ENCODE measurements at regions not wholly inside any gene's neighbourhood (a gene's known extent, or its start where the extent isn't known, plus 50 kb on each side); places are given as distances from the start of the nearest gene placed in this dataset.

GRCh38 chr14:54136894-54137613 lies 180.4 kb upstream of the BMP4 start:
- Histone ChIP-seq H3K9ac (no peak overlapping the region), H3K36me3 (replicated peaks in 1 of 2; ENCODE audit: control insufficient read depth in 1 of 2, insufficient read depth in 2 of 2, low read length in 1 of 2) (no peaks in the 10 kb centered on the region), H4K20me1 (ENCODE audit: insufficient read depth) (no peaks in the 10 kb centered on the region), H3K79me2 (ENCODE audit: insufficient read depth) (no peaks in the 10 kb centered on the region), H3K4me2 (no peak overlapping the region), H3K27me3 (ENCODE audit: insufficient read depth) (no peaks in the 10 kb centered on the region), H3K9me3 (no peaks in the 10 kb centered on the region), H3K4me3 (ENCODE audit: low read depth in 2 of 2, low read length in 1 of 2) (no peak overlapping the region), H2AFZ (ENCODE audit: low read depth) (no peak overlapping the region), H3K9me2 (no peaks in the 10 kb centered on the region), H3K27ac (ENCODE audit: low read depth in 2 of 2, low read length in 1 of 2) (no peak overlapping the region), H3K4me1 (ENCODE audit: control insufficient read depth in 1 of 2, insufficient read depth in 2 of 2, low read depth in 1 of 2, low read length in 1 of 2) (no peaks in the 10 kb centered on the region), H3F3A (replicated peaks; ENCODE audit: insufficient read depth) (no peaks in the 10 kb centered on the region)
- no peak for DNase-seq
- TF ChIP-seq CHD2 (IDR thresholded peaks at IDR 0.05; ENCODE audit: low read length, partially characterized antibody) (no peak), NFIC (IDR thresholded peaks at IDR 0.05; ENCODE audit: borderline replicate concordance) (no peak), TCF12 (IDR thresholded peaks at IDR 0.05) (no peak), EZH2phosphoT487 (IDR thresholded peaks at IDR 0.05; ENCODE audit: borderline replicate concordance, low read depth) (no peak), RAD21 (IDR thresholded peaks at IDR 0.05; ENCODE audit: low read length) (no peak), SMC3 (IDR thresholded peaks at IDR 0.05; ENCODE audit: low read depth, low read length) (no peak), ZBTB33 (IDR thresholded peaks at IDR 0.05; ENCODE audit: borderline replicate concordance, low read depth) (no peak), GABPA (IDR thresholded peaks at IDR 0.05; ENCODE audit: low read depth) (no peak), RXRA (IDR thresholded peaks at IDR 0.05; ENCODE audit: borderline replicate concordance, low read depth) (no peak), PBX3 (IDR thresholded peaks at IDR 0.05) (no peak), RFX5 (IDR thresholded peaks at IDR 0.05; ENCODE audit: low read length) (no peak), GATA2 (CRISPR knock-in tag; IDR thresholded peaks at IDR 0.05) (no peak), IRF3 (IDR thresholded peaks at IDR 0.05; ENCODE audit: low read depth, low read length) (no peak), NRF1 (IDR thresholded peaks at IDR 0.05; ENCODE audit: low read depth, low read length) (no peak)
- CTCF ChIA-PET = no interaction called here
- WGBS (ENCODE audit: low lambda C conversion rate) = 54% methylated on average over 6 of the region's 6 CpGs
- POLR2A ChIA-PET = no interaction called here

GRCh38 chr14:54137614-54137961 lies 181.0 kb upstream of the BMP4 start:
- H3K9ac ChIP-seq = no peak overlapping the region
- no peaks in the 10 kb centered on the region for H3K79me2 ChIP-seq (ENCODE audit: insufficient read depth)
- no peaks in the 10 kb centered on the region for H3K36me3 ChIP-seq (replicated peaks in 1 of 2; ENCODE audit: control insufficient read depth in 1 of 2, insufficient read depth in 2 of 2, low read length in 1 of 2)
- H3K9me2 ChIP-seq = no peaks in the 10 kb centered on the region
- whole genome bisulfite sequencing (ENCODE audit: low lambda C conversion rate) = 9% methylated on average over 1 of the region's 1 CpG
- no peaks in the 10 kb centered on the region for H3F3A ChIP-seq (replicated peaks; ENCODE audit: insufficient read depth)
- H3K27me3 ChIP-seq (ENCODE audit: insufficient read depth) = no peaks in the 10 kb centered on the region
- CTCF ChIA-PET = no interaction called here
- no peak overlapping the region for H3K4me2 ChIP-seq
- POLR2A ChIA-PET = no interaction called here
- no peak overlapping the region for H2AFZ ChIP-seq (ENCODE audit: low read depth)
- H3K4me3 ChIP-seq (ENCODE audit: low read depth in 2 of 2, low read length in 1 of 2) = no peak overlapping the region
- no peaks in the 10 kb centered on the region for H3K9me3 ChIP-seq
- H3K27ac ChIP-seq (ENCODE audit: low read depth in 2 of 2, low read length in 1 of 2) = no peak overlapping the region
- H4K20me1 ChIP-seq (ENCODE audit: insufficient read depth) = no peaks in the 10 kb centered on the region
- H3K4me1 ChIP-seq (ENCODE audit: control insufficient read depth in 1 of 2, insufficient read depth in 2 of 2, low read depth in 1 of 2, low read length in 1 of 2) = no peaks in the 10 kb centered on the region
- DNase-seq = no peak
- TF ChIP-seq POLR2AphosphoS5 (IDR thresholded peaks at IDR 0.05; ENCODE audit: low read depth, low read length) (no peak), ZBTB33 (IDR thresholded peaks at IDR 0.05; ENCODE audit: borderline replicate concordance, low read depth) (no peak), REST (IDR thresholded peaks at IDR 0.05; ENCODE audit: low read depth, low read length) (no peak), MEF2A (IDR thresholded peaks at IDR 0.05; ENCODE audit: borderline replicate concordance, low read depth) (no peak), RXRA (IDR thresholded peaks at IDR 0.05; ENCODE audit: borderline replicate concordance, low read depth) (no peak), TEAD4 (IDR thresholded peaks at IDR 0.05; ENCODE audit: borderline replicate concordance, insufficient read depth) (no peak), FOXM1 (IDR thresholded peaks at IDR 0.05; ENCODE audit: low read depth) (no peak)

All from SK-N-SH (cell line).